Natural killer cell treated with Interleukin-12 subunit alpha and Interleukin-12 subunit beta and Interleukin-15 and Interleukin-18, amount 100 ng/mL, for 72 hours (primary cell): ENCODE measurements at regions not wholly inside any gene's neighbourhood (a gene's known extent, or its start where the extent isn't known, plus 50 kb on each side); places are given as distances from the start of the nearest gene placed in this dataset.

Source experiments
- ATAC-seq, 2 donors: fragments of 150-1000 bp; cut with Tn5 transposase in 1 of 2; sonication (Bioruptor Pico), chemical (Tn5 transposase) in 1 of 2; 2 replicates each; pipeline ENCODE4 v1.10.0; 2021
- DNase-seq: peaks from one replicate; pipeline ENCODE4 v3.0.0; 2022; ENCODE audit warnings: low spot score
- H3K27ac Mint-ChIP-seq, 2 donors: 1 replicate in 1 of 2; 2 replicates in 1 of 2; pipeline ENCODE4 v1.8.0; 2022; ENCODE audit warnings: mixed read lengths in 2 of 2, mild to moderate bottlenecking in 1 of 2, moderate library complexity in 1 of 2
- H3K27me3 Mint-ChIP-seq, 2 donors: 1 replicate in 1 of 2; 2 replicates in 1 of 2; pipeline ENCODE4 v1.8.0; 2022; ENCODE audit warnings: mixed read lengths in 2 of 2
- H3K36me3 Mint-ChIP-seq: one replicate; pipeline ENCODE4 v1.8.0; 2022; ENCODE audit warnings: mixed read lengths
- H3K4me1 Mint-ChIP-seq, 2 donors: 1 replicate in 1 of 2; 2 replicates in 1 of 2; pipeline ENCODE4 v1.8.0; 2022; ENCODE audit warnings: low read depth in 2 of 2, mixed read lengths in 2 of 2, mild to moderate bottlenecking in 1 of 2
- H3K4me3 Mint-ChIP-seq: one replicate; pipeline ENCODE4 v1.8.0; 2022; ENCODE audit warnings: mixed read lengths
- H3K9me3 Mint-ChIP-seq: 2 replicates; pipeline ENCODE4 v1.8.0; 2022; ENCODE audit warnings: mixed read lengths

DNA sequence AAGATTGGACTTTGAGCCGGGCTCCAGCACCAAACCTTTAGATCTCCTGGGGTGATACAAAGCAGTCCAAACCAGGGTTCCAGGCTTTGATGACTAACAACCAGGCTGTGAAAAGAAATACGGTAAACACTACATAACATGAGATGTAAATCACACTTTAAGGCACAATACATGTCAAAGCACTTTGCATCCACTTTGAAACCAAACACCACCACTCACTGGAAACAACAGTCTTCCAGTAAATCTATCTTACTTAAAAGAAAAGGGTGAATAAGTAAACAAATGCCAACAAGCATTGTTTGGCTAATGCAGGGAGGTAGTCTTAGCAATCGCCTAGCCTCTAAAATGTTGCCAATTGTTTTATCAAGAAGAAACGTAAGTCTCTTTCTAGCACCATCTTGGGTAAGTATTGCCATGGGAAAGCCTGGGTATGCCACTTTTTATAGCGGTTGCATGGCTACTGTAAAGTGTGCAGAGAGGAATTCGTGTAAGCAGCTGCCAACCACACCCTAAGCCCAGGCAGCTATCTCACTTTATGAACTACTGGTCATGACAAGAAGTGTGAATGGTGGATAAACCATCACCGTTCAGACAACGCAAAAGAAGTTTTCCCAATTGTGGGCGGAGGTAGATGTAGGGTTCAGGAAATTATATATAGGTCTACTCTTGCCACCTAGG is 267.4 kb upstream of the PSMD7 start:
- Mint-ChIP-seq H3K36me3 (no peaks in the 10 kb centered on the region), H3K9me3 (no peaks in the 10 kb centered on the region), H3K4me3 (no peak overlapping the region), H3K27ac (no peak overlapping the region), H3K27me3 (peaks cover 5 to 8% of the 10 kb centered on the region in 2 donors), H3K4me1 (no peaks in the 10 kb centered on the region)
- DNase-seq, result no peak
- ATAC-seq, result no peak

DNA sequence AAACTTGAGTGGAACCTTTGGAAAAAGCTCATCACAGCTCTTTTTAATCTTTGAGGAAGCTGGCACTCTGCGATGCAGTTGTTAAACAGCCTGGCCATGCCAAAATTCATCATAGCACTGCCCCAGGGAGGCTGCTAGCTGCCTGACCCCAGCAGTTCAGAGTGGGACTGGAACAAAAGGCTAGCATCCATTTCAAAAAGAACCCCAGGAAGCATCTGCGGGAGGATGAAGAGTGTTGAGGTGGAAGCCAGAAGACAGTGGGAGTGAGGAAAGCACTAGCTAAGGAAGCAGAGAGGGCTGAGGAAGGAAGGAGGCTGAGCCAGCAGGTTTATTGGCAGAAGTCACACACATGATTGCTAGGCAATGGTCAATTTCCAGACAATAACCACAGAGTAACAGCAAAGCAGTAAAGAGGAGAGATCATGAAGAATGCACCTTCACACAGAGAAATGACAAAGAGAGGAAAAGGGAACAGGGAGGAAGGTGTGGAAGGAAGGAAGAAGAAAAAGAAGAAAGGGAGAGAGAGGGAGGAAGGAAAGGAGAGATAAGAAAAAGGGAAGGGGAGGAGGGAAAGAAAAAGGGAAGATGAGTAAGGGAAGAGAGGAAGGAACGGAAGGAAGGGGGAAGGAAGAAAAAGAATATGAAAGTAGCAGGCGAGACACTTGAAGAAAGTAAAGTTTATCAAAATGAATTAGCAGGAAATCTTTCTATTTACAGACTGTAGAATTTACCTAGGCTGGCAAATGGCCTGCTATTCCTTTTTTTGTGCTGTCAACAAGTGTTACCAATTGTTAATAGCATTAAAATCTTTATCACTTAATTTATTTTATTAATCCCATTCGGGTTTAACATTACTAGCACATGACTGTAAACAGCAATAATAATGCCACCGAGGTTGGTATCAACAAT is 270.0 kb upstream of the PSMD7 start:
- Mint-ChIP-seq H3K9me3 (no peaks in the 10 kb centered on the region), H3K36me3 (no peaks in the 10 kb centered on the region), H3K27me3 (peaks cover 5 to 8% of the 10 kb centered on the region in 2 donors), H3K4me3 (no peak overlapping the region), H3K27ac (no peak overlapping the region), H3K4me1 (no peaks in the 10 kb centered on the region)
- DNase-seq, result no peak
- ATAC-seq, result no peak

GRCh38 chr16:74024953-74025352 is 271.7 kb upstream of the PSMD7 start:
- no peak overlapping the region for H3K27ac Mint-ChIP-seq
- H3K27me3 Mint-ChIP-seq, result peaks cover 5 to 8% of the 10 kb centered on the region in 2 donors
- no peaks in the 10 kb centered on the region for H3K4me1 Mint-ChIP-seq
- H3K36me3 Mint-ChIP-seq, result no peaks in the 10 kb centered on the region
- no peak for DNase-seq
- no peaks in the 10 kb centered on the region for H3K9me3 Mint-ChIP-seq
- no peak overlapping the region for H3K4me3 Mint-ChIP-seq
- ATAC-seq, result no peak

DNA sequence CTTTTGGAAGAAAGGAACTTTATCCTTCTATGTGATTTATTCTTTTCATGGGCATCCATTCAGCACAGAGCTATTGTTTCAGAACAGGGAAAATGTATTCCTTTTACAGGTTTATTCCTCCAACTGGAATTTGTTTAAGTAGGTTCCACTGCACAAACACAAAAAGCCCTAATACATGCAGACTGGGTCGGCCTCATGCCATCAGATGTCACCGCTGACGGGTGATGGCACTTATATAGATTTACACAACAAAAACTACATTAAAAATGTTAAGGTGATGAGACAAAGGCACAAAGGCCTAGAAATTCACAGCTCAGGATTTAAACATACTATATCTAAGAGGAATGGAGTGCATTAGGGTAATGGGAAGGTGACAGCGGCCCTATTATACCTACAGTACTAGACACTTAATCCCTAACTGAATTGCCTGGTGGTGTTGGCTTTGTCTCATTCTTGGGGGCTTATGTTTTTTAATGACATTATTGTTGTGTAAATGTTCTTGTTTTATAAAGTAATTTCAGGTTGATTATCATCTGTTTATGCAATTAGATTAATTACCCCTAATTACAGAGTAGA is 276.4 kb upstream of the PSMD7 start:
- DNase-seq (no peak), ATAC-seq (no peak)
- no peak overlapping the region for H3K4me3 Mint-ChIP-seq
- no peaks in the 10 kb centered on the region for H3K36me3 Mint-ChIP-seq
- no peaks in the 10 kb centered on the region for H3K27me3 Mint-ChIP-seq
- H3K4me1 Mint-ChIP-seq, result no peaks in the 10 kb centered on the region
- H3K9me3 Mint-ChIP-seq, result peaks cover under 1% of the 10 kb centered on the region
- H3K27ac Mint-ChIP-seq, result no peak overlapping the region

DNA sequence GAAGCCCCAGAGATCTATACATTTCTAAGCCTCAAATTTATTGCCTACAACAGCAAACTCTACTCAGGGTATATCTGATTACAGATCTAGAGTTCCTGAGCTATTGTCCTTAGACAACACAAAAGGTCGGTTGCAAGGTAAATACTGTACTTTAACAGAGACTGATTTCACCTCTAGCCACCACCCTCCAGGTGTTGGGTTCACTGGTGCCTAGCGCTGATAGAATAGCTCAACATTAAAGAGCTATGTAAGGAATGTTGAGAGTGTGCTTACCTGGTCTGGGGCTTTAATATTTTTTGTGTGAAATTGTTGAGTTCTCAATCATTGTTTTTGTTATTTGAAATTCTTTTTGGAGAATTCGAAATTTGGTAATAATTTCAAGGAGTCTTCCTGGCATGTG is 277.0 kb upstream of the PSMD7 start:
- Mint-ChIP-seq H3K9me3 (peaks cover 3% of the 10 kb centered on the region), H3K4me1 (no peaks in the 10 kb centered on the region), H3K27me3 (no peaks in the 10 kb centered on the region), H3K4me3 (no peak overlapping the region), H3K27ac (no peak overlapping the region), H3K36me3 (no peaks in the 10 kb centered on the region)
- DNase-seq (no peak), ATAC-seq (no peak)

DNA sequence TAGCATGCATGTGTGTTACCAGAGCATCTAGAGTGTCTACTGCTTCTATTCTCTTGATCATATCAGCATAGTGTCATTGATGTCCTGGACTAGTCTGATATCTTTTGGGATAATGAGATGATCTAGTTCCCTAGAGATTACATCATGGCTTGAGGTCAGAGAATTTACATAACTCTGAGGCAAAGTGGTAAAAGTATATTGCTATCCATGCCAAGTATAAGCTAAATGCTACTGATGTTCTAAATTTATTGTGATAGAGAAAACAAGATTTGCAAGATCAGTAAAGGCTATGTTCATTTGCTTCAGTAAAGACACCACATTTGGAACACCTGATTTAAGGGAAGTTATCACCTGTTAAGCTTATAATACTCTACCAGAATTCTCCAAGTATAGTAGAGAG is 280.7 kb upstream of the PSMD7 start:
- H3K4me1 Mint-ChIP-seq, result no peaks in the 10 kb centered on the region
- H3K27me3 Mint-ChIP-seq, result no peaks in the 10 kb centered on the region
- H3K36me3 Mint-ChIP-seq, result no peaks in the 10 kb centered on the region
- no peak overlapping the region for H3K4me3 Mint-ChIP-seq
- DNase-seq (no peak), ATAC-seq (no peak)
- H3K27ac Mint-ChIP-seq, result no peak overlapping the region
- peaks cover 3% of the 10 kb centered on the region for H3K9me3 Mint-ChIP-seq

DNA sequence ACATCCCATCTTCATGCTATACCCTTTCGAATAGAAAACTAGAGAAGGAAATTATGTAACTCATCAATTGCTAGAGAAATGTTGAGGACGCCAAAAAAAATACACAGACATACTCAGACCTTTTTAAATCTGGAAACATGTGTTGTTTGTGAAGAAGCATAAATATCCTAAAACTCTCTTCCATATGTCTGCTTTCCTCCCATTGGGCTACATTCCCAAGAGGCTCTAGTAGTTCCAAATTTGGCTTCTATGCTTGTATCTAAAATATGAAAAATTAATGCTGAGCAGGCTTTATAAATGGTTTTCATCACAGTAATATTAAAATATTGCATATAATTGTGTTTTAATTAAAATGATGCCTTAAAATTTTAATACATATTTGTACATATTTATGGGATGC is 297.9 kb upstream of the PSMD7 start:
- DNase-seq, result no peak
- no peak overlapping the region for H3K4me3 Mint-ChIP-seq
- peaks cover 2% of the 10 kb centered on the region for H3K9me3 Mint-ChIP-seq
- no peaks in the 10 kb centered on the region for H3K36me3 Mint-ChIP-seq
- no peak for ATAC-seq
- no peaks in the 10 kb centered on the region for H3K4me1 Mint-ChIP-seq
- no peak overlapping the region for H3K27ac Mint-ChIP-seq
- peaks cover 0 to 11% of the 10 kb centered on the region in 2 donors for H3K27me3 Mint-ChIP-seq

DNA sequence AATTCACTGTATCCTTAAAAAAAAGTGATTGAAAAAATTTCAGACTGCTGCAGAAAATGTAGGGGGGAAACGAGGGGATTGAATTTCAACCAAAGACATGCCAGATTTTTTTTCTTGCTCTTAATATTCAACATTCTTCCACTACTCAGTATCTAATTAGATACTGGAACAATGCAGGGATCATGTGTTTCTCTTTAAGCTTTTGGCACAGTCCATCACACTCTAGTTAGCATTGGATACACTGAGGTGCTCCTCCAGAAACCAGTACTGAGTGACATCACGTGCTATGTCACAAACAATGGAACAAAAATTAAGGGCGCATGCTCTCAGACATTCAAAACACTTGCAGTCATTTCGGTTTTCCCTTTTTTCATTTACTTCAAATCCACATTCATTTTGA is 298.6 kb upstream of the PSMD7 start:
- ATAC-seq, result no peak
- H3K27ac Mint-ChIP-seq, result no peak overlapping the region
- no peak overlapping the region for H3K4me3 Mint-ChIP-seq
- H3K4me1 Mint-ChIP-seq, result no peaks in the 10 kb centered on the region
- peaks cover 0 to 10% of the 10 kb centered on the region in 2 donors for H3K27me3 Mint-ChIP-seq
- H3K9me3 Mint-ChIP-seq, result no peaks in the 10 kb centered on the region
- no peak for DNase-seq
- no peaks in the 10 kb centered on the region for H3K36me3 Mint-ChIP-seq

DNA sequence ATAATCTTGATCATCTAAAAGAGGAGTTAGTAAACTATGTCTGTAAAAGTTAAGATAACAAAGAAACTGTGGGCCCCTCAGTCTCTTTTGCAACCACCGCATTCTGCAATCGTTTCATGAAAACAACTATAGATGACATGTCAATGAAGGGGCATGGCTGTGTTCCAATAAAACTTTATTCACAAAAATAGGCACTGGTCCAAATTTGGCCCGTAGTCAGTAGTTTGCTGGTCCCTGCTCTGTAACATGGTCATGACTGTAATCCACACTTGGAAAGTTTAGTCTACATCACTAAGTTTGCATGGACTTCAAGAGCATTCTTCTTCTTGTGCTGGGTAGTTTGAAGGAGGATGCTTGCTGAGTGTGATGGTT is 299.3 kb upstream of the PSMD7 start:
- Mint-ChIP-seq H3K9me3 (no peaks in the 10 kb centered on the region), H3K27ac (no peak overlapping the region), H3K27me3 (peaks cover 0 to 3% of the 10 kb centered on the region in 2 donors), H3K4me3 (no peak overlapping the region), H3K4me1 (no peaks in the 10 kb centered on the region), H3K36me3 (no peaks in the 10 kb centered on the region)
- no peak for ATAC-seq
- no peak for DNase-seq

- H3K36me3 Mint-ChIP-seq, result no peaks in the 10 kb centered on the region
- no peak overlapping the region for H3K4me3 Mint-ChIP-seq
- no peak overlapping the region for H3K27ac Mint-ChIP-seq
- H3K4me1 Mint-ChIP-seq, result no peaks in the 10 kb centered on the region
- ATAC-seq (no peak), DNase-seq (no peak)
- no peaks in the 10 kb centered on the region for H3K9me3 Mint-ChIP-seq
- H3K27me3 Mint-ChIP-seq, result no peaks in the 10 kb centered on the region
Measured at GRCh38 chr16:73996624-73997339, 299.8 kb upstream of the PSMD7 start.

- DNase-seq, result no peak
- no peaks in the 10 kb centered on the region for H3K9me3 Mint-ChIP-seq
- no peak overlapping the region for H3K27ac Mint-ChIP-seq
- ATAC-seq, result no peak
- H3K36me3 Mint-ChIP-seq, result no peaks in the 10 kb centered on the region
- no peaks in the 10 kb centered on the region for H3K4me1 Mint-ChIP-seq
- H3K4me3 Mint-ChIP-seq, result no peak overlapping the region
- no peaks in the 10 kb centered on the region for H3K27me3 Mint-ChIP-seq
Measured at GRCh38 chr16:73993878-73994277, 302.7 kb upstream of the PSMD7 start.

DNA sequence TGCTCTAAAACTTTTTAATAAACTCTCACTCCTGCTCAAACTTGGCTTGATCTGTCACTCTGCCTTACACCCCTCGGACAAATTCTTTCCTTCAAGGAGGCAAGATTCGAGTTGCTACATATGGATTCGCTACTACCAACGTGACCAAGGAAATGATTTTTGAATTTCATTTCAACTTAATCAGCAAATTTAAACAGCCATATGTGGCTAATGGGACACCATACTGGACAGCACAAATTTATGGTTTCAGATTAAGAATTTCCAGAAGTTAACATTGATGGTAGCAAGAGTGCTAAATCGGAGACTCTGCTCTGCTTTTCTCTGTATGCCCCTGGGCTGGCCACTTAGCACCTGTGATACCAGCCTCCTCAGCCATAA is 318.2 kb upstream of the PSMD7 start:
- DNase-seq (no peak), ATAC-seq (no peak)
- no peaks in the 10 kb centered on the region for H3K36me3 Mint-ChIP-seq
- H3K27me3 Mint-ChIP-seq, result peaks cover 0 to 3% of the 10 kb centered on the region in 2 donors
- no peaks in the 10 kb centered on the region for H3K4me1 Mint-ChIP-seq
- H3K9me3 Mint-ChIP-seq, result peaks cover 14% of the 10 kb centered on the region
- H3K4me3 Mint-ChIP-seq, result no peak overlapping the region
- H3K27ac Mint-ChIP-seq, result no peak overlapping the region

- no peak overlapping the region for H3K4me3 Mint-ChIP-seq
- no peaks in the 10 kb centered on the region for H3K4me1 Mint-ChIP-seq
- H3K27ac Mint-ChIP-seq, result no peak overlapping the region
- ATAC-seq (no peak), DNase-seq (no peak)
- H3K9me3 Mint-ChIP-seq, result peaks cover 8% of the 10 kb centered on the region
- peaks cover 0 to 3% of the 10 kb centered on the region in 2 donors for H3K27me3 Mint-ChIP-seq
- H3K36me3 Mint-ChIP-seq, result no peaks in the 10 kb centered on the region
Measured at GRCh38 chr16:73976644-73977043, 320.0 kb upstream of the PSMD7 start.

DNA sequence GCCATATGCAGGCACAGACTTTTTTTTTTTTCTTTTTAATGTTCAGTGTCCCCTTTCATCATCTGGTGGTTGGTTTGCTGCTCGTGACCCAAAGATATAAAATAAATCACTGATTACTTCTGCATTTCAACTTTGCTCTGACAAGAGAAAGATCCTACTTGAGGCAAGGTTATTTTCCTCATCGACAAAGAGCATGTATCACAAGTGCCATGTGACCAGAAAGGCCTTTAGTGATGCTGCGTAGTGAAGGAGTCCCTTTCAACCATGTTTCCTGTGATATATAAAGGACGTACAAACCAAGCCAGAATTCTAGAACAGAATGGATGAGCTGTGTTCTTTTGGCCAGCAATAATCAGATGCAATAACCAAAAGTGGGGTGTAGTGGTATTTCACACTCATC is 323.4 kb upstream of the PSMD7 start:
- H3K27me3 Mint-ChIP-seq, result no peaks in the 10 kb centered on the region
- no peaks in the 10 kb centered on the region for H3K9me3 Mint-ChIP-seq
- H3K4me3 Mint-ChIP-seq, result no peak overlapping the region
- H3K4me1 Mint-ChIP-seq, result no peaks in the 10 kb centered on the region
- no peaks in the 10 kb centered on the region for H3K36me3 Mint-ChIP-seq
- no peak overlapping the region for H3K27ac Mint-ChIP-seq
- ATAC-seq (no peak), DNase-seq (no peak)
